ENCODE measurements at regions not wholly inside any gene's neighbourhood (a gene's known extent, or its start where the extent isn't known, plus 50 kb on each side); places are given as distances from the start of the nearest gene placed in this dataset.

DNA sequence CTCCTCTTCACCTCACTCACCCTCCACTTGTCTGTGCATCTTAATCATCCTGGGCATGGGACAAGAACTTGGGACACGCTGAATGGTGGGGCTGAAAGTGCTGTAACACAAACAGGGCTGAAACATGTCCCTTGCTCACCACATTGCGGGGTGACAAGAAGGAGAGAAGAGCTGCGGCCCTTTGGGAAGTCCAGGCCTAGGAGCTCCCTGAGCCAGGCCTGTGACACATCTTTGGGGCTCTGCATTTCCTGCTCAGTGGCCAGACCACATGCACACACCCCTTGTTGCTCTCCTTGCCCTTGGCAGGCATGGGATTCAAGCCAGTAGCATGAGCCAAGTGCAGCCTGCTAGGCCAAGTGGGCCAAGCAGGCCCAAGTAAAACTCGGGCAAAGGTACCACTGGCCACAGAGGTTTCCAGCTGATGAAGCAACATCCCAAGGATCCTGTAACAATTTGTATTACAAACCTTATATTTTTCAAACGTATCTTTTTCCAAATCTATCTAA, 1384.3 kb upstream of the PCDH20 start:
- dilution Hi-C loops (cut with MboI; ENCODE audit: extremely low pct_ligation_motif_present, low sequenced_read_pairs) (no loop called here), intact Hi-C loops (cut with micrococcal nuclease) (no loop called here)
- DNase-seq (ENCODE audit: low read depth, low spot score) (no peak), FAIRE-seq (no peak)
- no peak overlapping the region for H3K9ac ChIP-seq (replicated peaks; ENCODE audit: extremely low read depth, insufficient read depth, low read length)
- H3K27me3 ChIP-seq (ENCODE audit: control insufficient read depth in 2 of 2, insufficient read depth in 2 of 2, low read length in 2 of 2) = no peaks in the 10 kb centered on the region
- TF ChIP-seq GATA2 (IDR thresholded peaks at IDR 0.05; ENCODE audit: insufficient read depth, insufficient read length, low read depth, low read length) (no peak), POLR2AphosphoS5 (IDR thresholded peaks at IDR 0.05; ENCODE audit: insufficient read depth, low read depth, low read length) (no peak), POLR2A (IDR thresholded peaks at IDR 0.05; ENCODE audit: low read depth, low read length) (no peak), JUN (IDR thresholded peaks at IDR 0.05; ENCODE audit: borderline replicate concordance, insufficient read depth, insufficient read length, low read depth) (no peak), FOS (IDR thresholded peaks at IDR 0.05; ENCODE audit: borderline replicate concordance, insufficient read depth, low read length) (no peak), EZH2 (IDR thresholded peaks at IDR 0.05; ENCODE audit: borderline replicate concordance, low read depth, low read length, severe bottlenecking) (no peak), MYC (IDR thresholded peaks at IDR 0.05; ENCODE audit: low read depth, low read length) (no peak)
- TF ChIP-seq, protein P1, sequence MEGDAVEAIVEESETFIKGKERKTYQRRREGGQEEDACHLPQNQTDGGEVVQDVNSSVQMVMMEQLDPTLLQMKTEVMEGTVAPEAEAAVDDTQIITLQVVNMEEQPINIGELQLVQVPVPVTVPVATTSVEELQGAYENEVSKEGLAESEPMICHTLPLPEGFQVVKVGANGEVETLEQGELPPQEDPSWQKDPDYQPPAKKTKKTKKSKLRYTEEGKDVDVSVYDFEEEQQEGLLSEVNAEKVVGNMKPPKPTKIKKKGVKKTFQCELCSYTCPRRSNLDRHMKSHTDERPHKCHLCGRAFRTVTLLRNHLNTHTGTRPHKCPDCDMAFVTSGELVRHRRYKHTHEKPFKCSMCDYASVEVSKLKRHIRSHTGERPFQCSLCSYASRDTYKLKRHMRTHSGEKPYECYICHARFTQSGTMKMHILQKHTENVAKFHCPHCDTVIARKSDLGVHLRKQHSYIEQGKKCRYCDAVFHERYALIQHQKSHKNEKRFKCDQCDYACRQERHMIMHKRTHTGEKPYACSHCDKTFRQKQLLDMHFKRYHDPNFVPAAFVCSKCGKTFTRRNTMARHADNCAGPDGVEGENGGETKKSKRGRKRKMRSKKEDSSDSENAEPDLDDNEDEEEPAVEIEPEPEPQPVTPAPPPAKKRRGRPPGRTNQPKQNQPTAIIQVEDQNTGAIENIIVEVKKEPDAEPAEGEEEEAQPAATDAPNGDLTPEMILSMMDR (IDR thresholded peaks at IDR 0.05; ENCODE audit: extremely low read depth in 1 of 2, insufficient read depth in 1 of 2, low read depth in 1 of 2, low read length in 2 of 2) = no peak
- TF ChIP-seq, protein P2, sequence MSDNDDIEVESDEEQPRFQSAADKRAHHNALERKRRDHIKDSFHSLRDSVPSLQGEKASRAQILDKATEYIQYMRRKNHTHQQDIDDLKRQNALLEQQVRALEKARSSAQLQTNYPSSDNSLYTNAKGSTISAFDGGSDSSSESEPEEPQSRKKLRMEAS (IDR thresholded peaks at IDR 0.05; ENCODE audit: insufficient read depth, insufficient read length) = no peak
- H3K9me1 ChIP-seq (replicated peaks; ENCODE audit: control insufficient read depth, extremely low read depth, insufficient read depth, low read length) = no peaks in the 10 kb centered on the region
- no peaks in the 10 kb centered on the region for H3K36me3 ChIP-seq (ENCODE audit: control insufficient read depth in 2 of 2, extremely low read depth in 1 of 2, insufficient read depth in 2 of 2, low read length in 2 of 2)
- ChIA-PET CTCF (no interaction called here), POLR2A (no interaction called here)
- no peaks in the 10 kb centered on the region for H3K9me3 ChIP-seq (replicated peaks; ENCODE audit: control insufficient read depth, insufficient read depth, low read length)
- no peak overlapping the region for H3K4me2 ChIP-seq (ENCODE audit: insufficient read depth, low read length)
- no peak overlapping the region for H2AFZ ChIP-seq (ENCODE audit: low read depth, low read length)
- no peaks in the 10 kb centered on the region for H3K4me1 ChIP-seq (ENCODE audit: control insufficient read depth, extremely low read depth, insufficient read depth, low read length)
- no TSS peak for BruUV-seq (replicated peaks)
- no peaks in the 10 kb centered on the region for H4K20me1 ChIP-seq (replicated peaks; ENCODE audit: control insufficient read depth, extremely low read depth, insufficient read depth, low read length)
- H3K4me3 ChIP-seq (replicated peaks in 1 of 3; ENCODE audit: insufficient read depth in 1 of 3, low read depth in 1 of 3, low read length in 3 of 3) = no peak overlapping the region
- H3K79me2 ChIP-seq (ENCODE audit: control insufficient read depth, insufficient read depth, low read length) = no peaks in the 10 kb centered on the region
- no peak overlapping the region for H3K27ac ChIP-seq (ENCODE audit: insufficient read depth, low read depth, low read length)

Data from endothelial cell of umbilical vein (primary cell).